ENCODE measurements at regions not wholly inside any gene's neighbourhood (a gene's known extent, or its start where the extent isn't known, plus 50 kb on each side); places are given as distances from the start of the nearest gene placed in this dataset.

DNA sequence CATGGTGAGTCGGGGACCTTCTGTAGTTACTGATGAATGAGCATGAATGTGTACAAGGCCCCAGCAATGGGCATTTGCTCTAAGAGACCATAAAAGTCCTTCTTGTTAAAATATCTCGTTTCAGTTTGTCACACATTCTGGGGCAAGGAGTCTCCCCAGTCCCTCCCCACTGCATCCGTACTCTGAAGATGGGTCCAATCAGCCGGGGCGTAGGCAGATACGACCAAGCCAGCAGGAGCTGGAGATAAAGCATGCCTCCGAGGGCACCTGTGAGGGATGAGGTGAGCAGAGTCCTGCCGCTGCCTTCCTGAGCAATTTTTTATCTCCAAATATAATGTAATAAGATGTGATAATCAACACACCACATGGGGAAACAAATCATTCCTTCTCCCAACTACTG is 528.5 kb downstream of the BCL11B start:
- peaks cover 6% of the 10 kb centered on the region for H3K4me1 Mint-ChIP-seq
- H3K27ac Mint-ChIP-seq: no peak overlapping the region
- DNase-seq (ENCODE audit: low spot score) (no peak), ATAC-seq (no peak)
- no peaks in the 10 kb centered on the region for H3K9me3 Mint-ChIP-seq
- TF ChIP-seq SP1 (CRISPR knock-in tag; conservative IDR thresholded peaks at IDR 0.05) (no peak), OVOL2 (CRISPR knock-in tag; IDR thresholded peaks at IDR 0.05; ENCODE audit: borderline replicate concordance) (no peak), ZNF396 (CRISPR knock-in tag; IDR thresholded peaks at IDR 0.05; ENCODE audit: borderline replicate concordance) (no peak), ZNF121 (CRISPR knock-in tag; IDR thresholded peaks at IDR 0.05) (no peak), ZNF219 (CRISPR knock-in tag; IDR thresholded peaks at IDR 0.05; ENCODE audit: borderline replicate concordance) (no peak), NFATC4 (CRISPR knock-in tag; IDR thresholded peaks at IDR 0.05) (no peak), CREM (CRISPR knock-in tag; IDR thresholded peaks at IDR 0.05) (no peak), ATF1 (CRISPR knock-in tag; IDR thresholded peaks at IDR 0.05) (no peak), ZBTB21 (CRISPR knock-in tag; IDR thresholded peaks at IDR 0.05; ENCODE audit: borderline replicate concordance) (no peak), CREB1 (CRISPR knock-in tag; IDR thresholded peaks at IDR 0.05) (no peak), ZNF671 (CRISPR knock-in tag; IDR thresholded peaks at IDR 0.05) (no peak), MYBL2 (CRISPR knock-in tag; IDR thresholded peaks at IDR 0.05) (no peak), RORB (CRISPR knock-in tag; IDR thresholded peaks at IDR 0.05) (no peak)
- TF ChIP-seq, protein P1, sequence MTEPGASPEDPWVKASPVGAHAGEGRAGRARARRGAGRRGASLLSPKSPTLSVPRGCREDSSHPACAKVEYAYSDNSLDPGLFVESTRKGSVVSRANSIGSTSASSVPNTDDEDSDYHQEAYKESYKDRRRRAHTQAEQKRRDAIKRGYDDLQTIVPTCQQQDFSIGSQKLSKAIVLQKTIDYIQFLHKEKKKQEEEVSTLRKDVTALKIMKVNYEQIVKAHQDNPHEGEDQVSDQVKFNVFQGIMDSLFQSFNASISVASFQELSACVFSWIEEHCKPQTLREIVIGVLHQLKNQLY (CRISPR knock-in tag; IDR thresholded peaks at IDR 0.05): no peak
- TF ChIP-seq, protein P2, sequence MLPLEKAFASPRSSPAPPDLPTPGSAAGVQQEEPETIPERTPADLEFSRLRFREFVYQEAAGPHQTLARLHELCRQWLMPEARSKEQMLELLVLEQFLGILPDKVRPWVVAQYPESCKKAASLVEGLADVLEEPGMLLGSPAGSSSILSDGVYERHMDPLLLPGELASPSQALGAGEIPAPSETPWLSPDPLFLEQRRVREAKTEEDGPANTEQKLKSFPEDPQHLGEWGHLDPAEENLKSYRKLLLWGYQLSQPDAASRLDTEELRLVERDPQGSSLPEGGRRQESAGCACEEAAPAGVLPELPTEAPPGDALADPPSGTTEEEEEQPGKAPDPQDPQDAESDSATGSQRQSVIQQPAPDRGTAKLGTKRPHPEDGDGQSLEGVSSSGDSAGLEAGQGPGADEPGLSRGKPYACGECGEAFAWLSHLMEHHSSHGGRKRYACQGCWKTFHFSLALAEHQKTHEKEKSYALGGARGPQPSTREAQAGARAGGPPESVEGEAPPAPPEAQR (CRISPR knock-in tag; IDR thresholded peaks at IDR 0.05): no peak
- TF ChIP-seq, protein P3, sequence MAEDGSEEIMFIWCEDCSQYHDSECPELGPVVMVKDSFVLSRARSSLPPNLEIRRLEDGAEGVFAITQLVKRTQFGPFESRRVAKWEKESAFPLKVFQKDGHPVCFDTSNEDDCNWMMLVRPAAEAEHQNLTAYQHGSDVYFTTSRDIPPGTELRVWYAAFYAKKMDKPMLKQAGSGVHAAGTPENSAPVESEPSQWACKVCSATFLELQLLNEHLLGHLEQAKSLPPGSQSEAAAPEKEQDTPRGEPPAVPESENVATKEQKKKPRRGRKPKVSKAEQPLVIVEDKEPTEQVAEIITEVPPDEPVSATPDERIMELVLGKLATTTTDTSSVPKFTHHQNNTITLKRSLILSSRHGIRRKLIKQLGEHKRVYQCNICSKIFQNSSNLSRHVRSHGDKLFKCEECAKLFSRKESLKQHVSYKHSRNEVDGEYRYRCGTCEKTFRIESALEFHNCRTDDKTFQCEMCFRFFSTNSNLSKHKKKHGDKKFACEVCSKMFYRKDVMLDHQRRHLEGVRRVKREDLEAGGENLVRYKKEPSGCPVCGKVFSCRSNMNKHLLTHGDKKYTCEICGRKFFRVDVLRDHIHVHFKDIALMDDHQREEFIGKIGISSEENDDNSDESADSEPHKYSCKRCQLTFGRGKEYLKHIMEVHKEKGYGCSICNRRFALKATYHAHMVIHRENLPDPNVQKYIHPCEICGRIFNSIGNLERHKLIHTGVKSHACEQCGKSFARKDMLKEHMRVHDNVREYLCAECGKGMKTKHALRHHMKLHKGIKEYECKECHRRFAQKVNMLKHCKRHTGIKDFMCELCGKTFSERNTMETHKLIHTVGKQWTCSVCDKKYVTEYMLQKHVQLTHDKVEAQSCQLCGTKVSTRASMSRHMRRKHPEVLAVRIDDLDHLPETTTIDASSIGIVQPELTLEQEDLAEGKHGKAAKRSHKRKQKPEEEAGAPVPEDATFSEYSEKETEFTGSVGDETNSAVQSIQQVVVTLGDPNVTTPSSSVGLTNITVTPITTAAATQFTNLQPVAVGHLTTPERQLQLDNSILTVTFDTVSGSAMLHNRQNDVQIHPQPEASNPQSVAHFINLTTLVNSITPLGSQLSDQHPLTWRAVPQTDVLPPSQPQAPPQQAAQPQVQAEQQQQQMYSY (CRISPR knock-in tag; IDR thresholded peaks at IDR 0.05): no peak
- TF ChIP-seq, protein P4, sequence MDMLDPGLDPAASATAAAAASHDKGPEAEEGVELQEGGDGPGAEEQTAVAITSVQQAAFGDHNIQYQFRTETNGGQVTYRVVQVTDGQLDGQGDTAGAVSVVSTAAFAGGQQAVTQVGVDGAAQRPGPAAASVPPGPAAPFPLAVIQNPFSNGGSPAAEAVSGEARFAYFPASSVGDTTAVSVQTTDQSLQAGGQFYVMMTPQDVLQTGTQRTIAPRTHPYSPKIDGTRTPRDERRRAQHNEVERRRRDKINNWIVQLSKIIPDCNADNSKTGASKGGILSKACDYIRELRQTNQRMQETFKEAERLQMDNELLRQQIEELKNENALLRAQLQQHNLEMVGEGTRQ (CRISPR knock-in tag; IDR thresholded peaks at IDR 0.05): no peak
- TF ChIP-seq, protein P5, sequence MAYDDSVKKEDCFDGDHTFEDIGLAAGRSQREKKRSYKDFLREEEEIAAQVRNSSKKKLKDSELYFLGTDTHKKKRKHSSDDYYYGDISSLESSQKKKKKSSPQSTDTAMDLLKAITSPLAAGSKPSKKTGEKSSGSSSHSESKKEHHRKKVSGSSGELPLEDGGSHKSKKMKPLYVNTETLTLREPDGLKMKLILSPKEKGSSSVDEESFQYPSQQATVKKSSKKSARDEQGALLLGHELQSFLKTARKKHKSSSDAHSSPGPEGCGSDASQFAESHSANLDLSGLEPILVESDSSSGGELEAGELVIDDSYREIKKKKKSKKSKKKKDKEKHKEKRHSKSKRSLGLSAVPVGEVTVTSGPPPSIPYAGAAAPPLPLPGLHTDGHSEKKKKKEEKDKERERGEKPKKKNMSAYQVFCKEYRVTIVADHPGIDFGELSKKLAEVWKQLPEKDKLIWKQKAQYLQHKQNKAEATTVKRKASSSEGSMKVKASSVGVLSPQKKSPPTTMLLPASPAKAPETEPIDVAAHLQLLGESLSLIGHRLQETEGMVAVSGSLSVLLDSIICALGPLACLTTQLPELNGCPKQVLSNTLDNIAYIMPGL (CRISPR knock-in tag; IDR thresholded peaks at IDR 0.05): no peak
- TF ChIP-seq, protein P6, sequence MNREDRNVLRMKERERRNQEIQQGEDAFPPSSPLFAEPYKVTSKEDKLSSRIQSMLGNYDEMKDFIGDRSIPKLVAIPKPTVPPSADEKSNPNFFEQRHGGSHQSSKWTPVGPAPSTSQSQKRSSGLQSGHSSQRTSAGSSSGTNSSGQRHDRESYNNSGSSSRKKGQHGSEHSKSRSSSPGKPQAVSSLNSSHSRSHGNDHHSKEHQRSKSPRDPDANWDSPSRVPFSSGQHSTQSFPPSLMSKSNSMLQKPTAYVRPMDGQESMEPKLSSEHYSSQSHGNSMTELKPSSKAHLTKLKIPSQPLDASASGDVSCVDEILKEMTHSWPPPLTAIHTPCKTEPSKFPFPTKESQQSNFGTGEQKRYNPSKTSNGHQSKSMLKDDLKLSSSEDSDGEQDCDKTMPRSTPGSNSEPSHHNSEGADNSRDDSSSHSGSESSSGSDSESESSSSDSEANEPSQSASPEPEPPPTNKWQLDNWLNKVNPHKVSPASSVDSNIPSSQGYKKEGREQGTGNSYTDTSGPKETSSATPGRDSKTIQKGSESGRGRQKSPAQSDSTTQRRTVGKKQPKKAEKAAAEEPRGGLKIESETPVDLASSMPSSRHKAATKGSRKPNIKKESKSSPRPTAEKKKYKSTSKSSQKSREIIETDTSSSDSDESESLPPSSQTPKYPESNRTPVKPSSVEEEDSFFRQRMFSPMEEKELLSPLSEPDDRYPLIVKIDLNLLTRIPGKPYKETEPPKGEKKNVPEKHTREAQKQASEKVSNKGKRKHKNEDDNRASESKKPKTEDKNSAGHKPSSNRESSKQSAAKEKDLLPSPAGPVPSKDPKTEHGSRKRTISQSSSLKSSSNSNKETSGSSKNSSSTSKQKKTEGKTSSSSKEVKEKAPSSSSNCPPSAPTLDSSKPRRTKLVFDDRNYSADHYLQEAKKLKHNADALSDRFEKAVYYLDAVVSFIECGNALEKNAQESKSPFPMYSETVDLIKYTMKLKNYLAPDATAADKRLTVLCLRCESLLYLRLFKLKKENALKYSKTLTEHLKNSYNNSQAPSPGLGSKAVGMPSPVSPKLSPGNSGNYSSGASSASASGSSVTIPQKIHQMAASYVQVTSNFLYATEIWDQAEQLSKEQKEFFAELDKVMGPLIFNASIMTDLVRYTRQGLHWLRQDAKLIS (CRISPR knock-in tag; IDR thresholded peaks at IDR 0.05; ENCODE audit: borderline replicate concordance): no peak
- TF ChIP-seq, protein P7, sequence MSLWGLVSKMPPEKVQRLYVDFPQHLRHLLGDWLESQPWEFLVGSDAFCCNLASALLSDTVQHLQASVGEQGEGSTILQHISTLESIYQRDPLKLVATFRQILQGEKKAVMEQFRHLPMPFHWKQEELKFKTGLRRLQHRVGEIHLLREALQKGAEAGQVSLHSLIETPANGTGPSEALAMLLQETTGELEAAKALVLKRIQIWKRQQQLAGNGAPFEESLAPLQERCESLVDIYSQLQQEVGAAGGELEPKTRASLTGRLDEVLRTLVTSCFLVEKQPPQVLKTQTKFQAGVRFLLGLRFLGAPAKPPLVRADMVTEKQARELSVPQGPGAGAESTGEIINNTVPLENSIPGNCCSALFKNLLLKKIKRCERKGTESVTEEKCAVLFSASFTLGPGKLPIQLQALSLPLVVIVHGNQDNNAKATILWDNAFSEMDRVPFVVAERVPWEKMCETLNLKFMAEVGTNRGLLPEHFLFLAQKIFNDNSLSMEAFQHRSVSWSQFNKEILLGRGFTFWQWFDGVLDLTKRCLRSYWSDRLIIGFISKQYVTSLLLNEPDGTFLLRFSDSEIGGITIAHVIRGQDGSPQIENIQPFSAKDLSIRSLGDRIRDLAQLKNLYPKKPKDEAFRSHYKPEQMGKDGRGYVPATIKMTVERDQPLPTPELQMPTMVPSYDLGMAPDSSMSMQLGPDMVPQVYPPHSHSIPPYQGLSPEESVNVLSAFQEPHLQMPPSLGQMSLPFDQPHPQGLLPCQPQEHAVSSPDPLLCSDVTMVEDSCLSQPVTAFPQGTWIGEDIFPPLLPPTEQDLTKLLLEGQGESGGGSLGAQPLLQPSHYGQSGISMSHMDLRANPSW (CRISPR knock-in tag; conservative IDR thresholded peaks at IDR 0.05; ENCODE audit: low read depth): no peak
- H3K36me3 Mint-ChIP-seq: no peaks in the 10 kb centered on the region
- no peaks in the 10 kb centered on the region for H3K27me3 Mint-ChIP-seq (ENCODE audit: low read depth)
- POLR2A ChIA-PET: interaction anchor here (0.6 kb wide), 1 partner anchor 30 kb away, joined by 3 read pairs; no protein-coding TSS in a partner anchor
- CTCF ChIA-PET: no interaction called here
- H3K4me3 Mint-ChIP-seq: no peak overlapping the region

Measured in WTC11 (cell line).